ENCODE measurements at regions not wholly inside any gene's neighbourhood (a gene's known extent, or its start where the extent isn't known, plus 50 kb on each side); places are given as distances from the start of the nearest gene placed in this dataset.

GRCh38 chr19:30307191-30307974 is 64.8 kb upstream of the ZNF536 start:
- no peak for TF ChIP-seq ATF3 (IDR thresholded peaks at IDR 0.05)
- no peak for TF ChIP-seq NR2F2 (IDR thresholded peaks at IDR 0.05)
- no peak for TF ChIP-seq SP1 (IDR thresholded peaks at IDR 0.05)
- TF ChIP-seq YY1 (IDR thresholded peaks at IDR 0.05): no peak
- no peak for TF ChIP-seq GABPA (IDR thresholded peaks at IDR 0.05 in 1 of 2, conservative IDR thresholded peaks at IDR 0.05 in 1 of 2)
- no peak for TF ChIP-seq EGR1 (IDR thresholded peaks at IDR 0.05; ENCODE audit: low read depth in 2 of 2)
- no peak for TF ChIP-seq HNF4A (conservative IDR thresholded peaks at IDR 0.05)
- no peak for TF ChIP-seq RAD21 (IDR thresholded peaks at IDR 0.05)
- no peaks in the 10 kb centered on the region for H3K4me1 ChIP-seq (ENCODE audit: control insufficient read depth in 4 of 4, insufficient read depth in 4 of 4, low read length in 3 of 4)
- H3K9ac ChIP-seq (ENCODE audit: low read depth in 1 of 2, low read length in 2 of 2): no peak overlapping the region
- no peaks in the 10 kb centered on the region for H3K36me3 ChIP-seq (ENCODE audit: control insufficient read depth in 4 of 4, insufficient read depth in 3 of 4, low read depth in 1 of 4, low read length in 3 of 4)
- H3K27ac ChIP-seq (ENCODE audit: low read depth in 1 of 2, low read length in 2 of 2): no peak overlapping the region
- no peak for DNase-seq (ENCODE audit: low spot score)
- H3K27me3 ChIP-seq (ENCODE audit: control insufficient read depth in 4 of 4, insufficient read depth in 4 of 4, low read length in 3 of 4): no peaks in the 10 kb centered on the region
- WGBS: 72% methylated on average over 13 of the region's 13 CpGs
- no peaks in the 10 kb centered on the region for H3K9me3 ChIP-seq (ENCODE audit: control insufficient read depth in 4 of 4, low read length in 3 of 4)
- no peak overlapping the region for H3K4me3 ChIP-seq (ENCODE audit: low read depth in 1 of 3, low read length in 3 of 3)

- Histone ChIP-seq H3K4me1 (ENCODE audit: control insufficient read depth in 4 of 4, insufficient read depth in 4 of 4, low read length in 3 of 4) (no peaks in the 10 kb centered on the region), H3K9me3 (ENCODE audit: control insufficient read depth in 4 of 4, low read length in 3 of 4) (no peaks in the 10 kb centered on the region), H3K27me3 (ENCODE audit: control insufficient read depth in 4 of 4, insufficient read depth in 4 of 4, low read length in 3 of 4) (no peaks in the 10 kb centered on the region), H3K4me3 (ENCODE audit: low read depth in 1 of 3, low read length in 3 of 3) (no peak overlapping the region), H3K27ac (ENCODE audit: low read depth in 1 of 2, low read length in 2 of 2) (no peak overlapping the region), H3K36me3 (ENCODE audit: control insufficient read depth in 4 of 4, insufficient read depth in 3 of 4, low read depth in 1 of 4, low read length in 3 of 4) (no peaks in the 10 kb centered on the region), H3K9ac (ENCODE audit: low read depth in 1 of 2, low read length in 2 of 2) (no peak overlapping the region)
- DNase-seq (ENCODE audit: low spot score): no peak
- WGBS: 68% methylated on average over 6 of the region's 6 CpGs
- TF ChIP-seq REST (IDR thresholded peaks at IDR 0.05) (no peak), ATF3 (IDR thresholded peaks at IDR 0.05) (no peak), HNF4G (IDR thresholded peaks at IDR 0.05) (no peak), JUND (IDR thresholded peaks at IDR 0.05) (no peak), RAD21 (IDR thresholded peaks at IDR 0.05) (no peak), RXRA (IDR thresholded peaks at IDR 0.05) (no peak), YY1 (IDR thresholded peaks at IDR 0.05) (no peak), GABPA (IDR thresholded peaks at IDR 0.05 in 1 of 2, conservative IDR thresholded peaks at IDR 0.05 in 1 of 2) (no peak), TAF1 (conservative IDR thresholded peaks at IDR 0.05) (no peak), FOXA1 (IDR thresholded peaks at IDR 0.05) (no peak), SP1 (IDR thresholded peaks at IDR 0.05) (no peak), FOXA2 (IDR thresholded peaks at IDR 0.05) (no peak), NR2F2 (IDR thresholded peaks at IDR 0.05) (no peak), ZBTB33 (IDR thresholded peaks at IDR 0.05) (no peak), EGR1 (IDR thresholded peaks at IDR 0.05; ENCODE audit: low read depth in 2 of 2) (no peak), HNF4A (conservative IDR thresholded peaks at IDR 0.05) (no peak)
- TF ChIP-seq, protein P1, sequence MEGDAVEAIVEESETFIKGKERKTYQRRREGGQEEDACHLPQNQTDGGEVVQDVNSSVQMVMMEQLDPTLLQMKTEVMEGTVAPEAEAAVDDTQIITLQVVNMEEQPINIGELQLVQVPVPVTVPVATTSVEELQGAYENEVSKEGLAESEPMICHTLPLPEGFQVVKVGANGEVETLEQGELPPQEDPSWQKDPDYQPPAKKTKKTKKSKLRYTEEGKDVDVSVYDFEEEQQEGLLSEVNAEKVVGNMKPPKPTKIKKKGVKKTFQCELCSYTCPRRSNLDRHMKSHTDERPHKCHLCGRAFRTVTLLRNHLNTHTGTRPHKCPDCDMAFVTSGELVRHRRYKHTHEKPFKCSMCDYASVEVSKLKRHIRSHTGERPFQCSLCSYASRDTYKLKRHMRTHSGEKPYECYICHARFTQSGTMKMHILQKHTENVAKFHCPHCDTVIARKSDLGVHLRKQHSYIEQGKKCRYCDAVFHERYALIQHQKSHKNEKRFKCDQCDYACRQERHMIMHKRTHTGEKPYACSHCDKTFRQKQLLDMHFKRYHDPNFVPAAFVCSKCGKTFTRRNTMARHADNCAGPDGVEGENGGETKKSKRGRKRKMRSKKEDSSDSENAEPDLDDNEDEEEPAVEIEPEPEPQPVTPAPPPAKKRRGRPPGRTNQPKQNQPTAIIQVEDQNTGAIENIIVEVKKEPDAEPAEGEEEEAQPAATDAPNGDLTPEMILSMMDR (IDR thresholded peaks at IDR 0.05; ENCODE audit: low read depth, low read length, missing input control): no peak
- TF ChIP-seq, protein P2, sequence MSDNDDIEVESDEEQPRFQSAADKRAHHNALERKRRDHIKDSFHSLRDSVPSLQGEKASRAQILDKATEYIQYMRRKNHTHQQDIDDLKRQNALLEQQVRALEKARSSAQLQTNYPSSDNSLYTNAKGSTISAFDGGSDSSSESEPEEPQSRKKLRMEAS (IDR thresholded peaks at IDR 0.05): no peak
These were observed 63.0 kb upstream of the ZNF536 start for GRCh38 chr19:30309176-30309575.

Measured in liver (tissue), 8 donors.